GM21367 (cell line): ENCODE measurements at regions not wholly inside any gene's neighbourhood (a gene's known extent, or its start where the extent isn't known, plus 50 kb on each side); places are given as distances from the start of the nearest gene placed in this dataset.

Experiments
- ATAC-seq: cut with Tn5 transposase; IDR thresholded peaks from one replicate; pipeline ENCODE4 v1.9.1; 2021; ENCODE audit not compliant: unreplicated experiment

DNA sequence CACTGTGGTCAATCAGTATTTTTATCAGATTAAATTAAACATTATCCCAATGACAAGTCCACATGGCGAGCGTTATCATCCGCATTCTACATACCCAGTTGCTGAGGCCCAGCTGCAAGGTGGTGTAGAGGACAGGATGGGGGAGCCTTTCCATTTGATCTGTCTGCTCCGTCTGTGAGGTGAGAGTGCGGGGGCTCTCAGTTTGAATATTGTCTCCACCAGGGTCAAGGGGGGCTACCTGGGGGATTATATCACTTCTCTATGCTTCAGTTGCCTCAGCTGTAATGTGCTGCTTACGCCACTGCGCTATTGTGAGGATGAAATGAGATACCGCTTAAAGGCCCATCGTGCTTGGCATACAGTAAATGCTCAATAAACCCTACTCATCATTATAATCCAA, 1106.0 kb downstream of the BCL11B start:
- no peak for ATAC-seq

DNA sequence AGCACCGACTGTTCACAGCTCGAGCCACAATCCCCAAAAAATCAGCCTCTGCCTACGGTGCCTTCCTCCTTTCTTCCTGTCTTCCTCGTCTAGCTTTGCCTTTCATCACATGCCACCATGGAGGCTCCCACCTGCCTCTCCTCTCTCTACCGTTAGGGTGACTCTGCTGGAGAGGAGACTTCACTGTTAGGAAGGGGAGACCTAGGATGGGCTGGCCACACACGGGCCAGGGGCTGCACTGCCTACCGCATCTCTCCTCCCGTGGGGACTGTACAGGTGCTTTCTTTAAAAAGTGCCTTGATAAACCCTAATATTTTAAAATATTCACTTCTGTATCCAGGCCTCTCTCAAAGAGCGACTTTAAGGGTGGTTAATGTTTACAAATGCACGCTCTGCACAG, 1104.7 kb downstream of the BCL11B start:
- ATAC-seq, result no peak

DNA sequence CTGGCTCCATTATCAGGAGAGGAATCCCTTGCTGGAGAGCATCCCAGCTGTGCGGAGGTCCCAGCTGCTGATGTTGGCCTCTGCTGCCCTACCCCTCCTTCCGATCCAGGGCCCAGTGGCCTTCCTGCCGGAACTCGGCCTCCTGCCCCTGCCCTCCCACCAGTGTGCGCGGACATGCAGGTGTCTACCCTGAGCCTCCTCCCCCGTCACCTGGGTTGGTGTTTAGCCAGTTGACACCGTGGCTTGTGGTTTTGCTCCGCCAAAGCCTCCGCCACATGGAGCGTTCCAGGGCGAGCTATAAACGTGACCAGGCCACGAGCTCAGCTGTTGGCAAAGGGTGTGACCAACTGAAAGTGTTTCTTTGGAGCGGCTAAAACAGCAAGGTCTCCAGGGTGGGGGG, 1104.3 kb downstream of the BCL11B start:
- no peak for ATAC-seq

DNA sequence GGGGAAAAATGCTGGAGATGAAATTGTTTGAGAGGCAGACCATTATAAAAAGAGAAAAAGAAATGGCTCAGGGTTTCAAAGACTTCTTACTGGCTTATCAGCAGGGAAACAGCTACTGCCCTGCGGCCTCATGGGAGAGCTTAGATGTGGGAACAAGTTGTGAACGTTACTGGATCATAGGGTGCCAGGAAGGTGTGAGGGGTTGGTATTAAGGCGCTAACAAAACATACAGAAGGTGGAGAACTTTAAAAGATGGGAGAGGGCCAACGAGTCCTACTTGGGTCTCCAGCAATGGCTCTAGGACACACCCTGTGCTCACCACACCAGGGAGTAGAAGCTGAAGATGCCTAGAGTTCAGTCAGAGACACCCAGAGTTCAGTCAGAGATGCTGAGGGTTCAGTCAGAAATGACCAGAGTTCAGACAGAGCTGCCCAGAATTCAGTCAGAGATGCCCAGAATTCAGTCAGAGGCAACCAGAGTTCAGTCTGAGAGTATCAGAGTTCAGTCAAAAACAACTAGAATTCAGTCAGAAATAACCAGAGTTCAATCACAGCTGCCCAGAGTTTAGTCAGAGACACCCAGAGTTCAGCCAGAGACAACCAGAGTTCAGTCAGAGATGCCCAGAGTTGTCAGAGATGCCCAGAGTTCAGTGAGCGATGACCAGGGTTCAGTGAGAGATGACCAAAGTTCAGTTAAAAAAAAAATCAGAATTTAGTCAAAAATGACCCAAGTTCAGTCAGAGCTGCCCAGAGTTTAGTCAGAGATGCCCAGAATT, 1103.6 kb downstream of the BCL11B start:
- ATAC-seq, result no peak

DNA sequence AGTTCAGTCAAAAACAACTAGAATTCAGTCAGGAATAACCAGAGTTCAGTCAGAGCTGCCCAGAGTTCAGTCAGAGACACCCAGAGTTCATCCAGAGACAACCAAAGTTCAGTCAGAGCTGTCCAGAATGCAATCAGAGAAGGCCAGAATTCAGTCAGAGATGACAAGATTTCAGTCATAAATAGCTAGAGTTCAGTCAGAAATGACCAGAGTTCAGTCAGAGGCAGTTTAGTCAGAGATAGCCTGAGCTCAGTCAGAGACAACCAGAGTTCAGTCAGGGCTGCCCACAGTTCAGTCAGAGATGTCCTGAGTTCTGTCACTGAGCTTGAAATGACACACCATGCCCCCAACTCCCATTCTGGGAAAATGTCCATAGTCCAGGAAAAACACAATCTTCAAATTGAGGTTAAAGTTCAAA, 1102.8 kb downstream of the BCL11B start:
- no peak for ATAC-seq

DNA sequence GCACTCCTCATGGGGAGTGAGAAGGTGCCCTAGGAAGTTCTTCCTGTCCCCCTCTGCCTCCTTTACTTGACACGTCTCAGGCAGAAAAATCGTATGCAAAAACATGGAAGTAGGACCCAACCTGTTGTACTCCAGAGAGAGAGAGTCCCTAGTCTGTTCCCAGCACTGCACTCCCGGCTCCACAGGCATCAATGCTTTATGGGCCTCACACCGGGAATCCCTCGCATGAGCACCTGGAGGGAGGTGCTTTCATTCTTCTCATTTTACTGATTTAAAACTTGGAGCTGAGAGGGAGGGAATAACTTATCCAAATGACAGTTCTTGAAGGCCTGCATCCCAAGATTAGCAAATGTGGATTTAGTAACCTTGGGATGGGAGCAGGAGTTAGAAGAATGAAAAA, 1101.4 kb downstream of the BCL11B start:
- no peak for ATAC-seq

DNA sequence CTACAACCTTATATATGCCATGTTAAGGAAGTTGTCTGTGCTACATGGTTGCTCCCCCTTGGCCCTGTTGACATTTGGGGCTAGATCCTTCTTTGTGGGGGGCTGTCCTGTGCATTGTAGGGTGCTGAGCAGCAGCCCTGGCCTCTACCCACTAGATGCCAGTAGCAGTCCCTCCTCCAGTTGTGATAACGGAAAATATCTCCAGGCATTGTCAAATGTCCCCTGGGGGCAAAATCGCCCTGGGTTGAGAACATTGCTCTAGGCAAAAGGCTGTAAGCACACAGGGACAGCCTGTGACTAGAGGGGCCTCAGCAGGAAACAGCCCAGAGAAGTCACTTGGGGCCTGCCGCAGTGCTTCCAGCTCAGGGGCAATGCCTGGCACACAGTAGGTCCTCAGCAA, 1100.3 kb downstream of the BCL11B start:
- no peak for ATAC-seq

DNA sequence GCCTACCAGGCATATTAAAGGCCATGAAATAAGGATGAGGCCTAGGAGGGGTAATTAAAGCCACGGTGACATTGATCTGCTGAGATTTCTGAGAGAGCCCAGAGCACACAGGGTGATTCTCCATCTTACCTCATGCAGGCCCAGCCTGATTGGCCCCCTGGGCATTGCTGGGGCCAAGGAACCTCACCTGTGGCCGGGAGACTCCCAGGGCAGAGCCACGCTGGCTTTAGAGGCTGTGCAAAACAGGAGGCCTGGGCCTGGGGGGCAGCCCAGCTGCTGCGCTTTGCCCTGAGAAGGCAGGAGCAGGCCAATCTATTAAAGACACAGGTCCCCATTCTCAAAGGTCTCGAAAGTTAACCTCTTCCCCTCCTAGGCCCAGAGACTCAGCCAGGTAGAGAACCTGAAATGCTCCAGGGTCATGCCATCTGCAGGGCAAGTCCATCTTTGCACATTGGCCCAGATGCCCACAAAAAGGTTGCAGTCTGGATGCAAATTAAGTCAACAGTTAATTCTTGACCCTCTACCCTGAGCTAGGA, 1099.7 kb downstream of the BCL11B start:
- ATAC-seq, result no peak

DNA sequence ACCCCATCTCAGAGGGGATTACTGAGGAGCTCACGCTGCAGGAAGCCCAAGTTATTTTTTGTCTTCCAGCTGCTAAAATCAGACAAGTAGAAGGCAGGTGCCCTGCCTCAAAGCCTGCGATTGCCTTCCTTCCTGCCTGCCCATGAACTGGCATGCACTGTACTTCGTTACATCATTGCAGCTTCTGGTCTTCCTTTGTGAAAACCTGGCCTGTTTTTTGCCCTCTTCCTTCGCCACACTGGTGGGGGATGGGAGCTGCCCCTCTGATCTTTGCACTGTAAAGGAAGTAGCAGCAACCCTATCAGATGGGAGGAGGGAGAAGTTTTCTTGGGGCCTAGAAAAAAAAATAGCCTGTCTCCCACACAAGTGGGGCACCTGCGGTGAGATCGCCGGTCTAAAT, 1098.7 kb downstream of the BCL11B start:
- ATAC-seq, result no peak

DNA sequence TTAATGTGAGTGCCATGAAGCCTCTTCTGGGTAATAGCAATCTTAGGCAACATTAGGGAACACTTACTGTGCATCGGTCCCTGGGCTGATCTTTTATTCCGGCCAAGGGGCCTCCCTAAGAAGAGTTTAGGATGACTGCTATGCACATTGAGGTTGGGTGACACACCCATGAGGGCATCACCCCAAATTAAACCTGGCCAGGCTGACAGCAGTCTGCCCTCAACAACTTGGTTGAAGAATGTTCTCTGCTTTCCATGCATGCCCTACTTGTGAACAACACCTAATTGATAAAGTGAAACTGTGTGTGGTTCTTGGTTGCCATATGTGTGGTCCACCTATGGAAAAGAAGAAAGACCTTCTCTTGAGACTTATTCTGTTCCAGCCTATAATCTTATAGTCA, 1098.0 kb downstream of the BCL11B start:
- no peak for ATAC-seq

DNA sequence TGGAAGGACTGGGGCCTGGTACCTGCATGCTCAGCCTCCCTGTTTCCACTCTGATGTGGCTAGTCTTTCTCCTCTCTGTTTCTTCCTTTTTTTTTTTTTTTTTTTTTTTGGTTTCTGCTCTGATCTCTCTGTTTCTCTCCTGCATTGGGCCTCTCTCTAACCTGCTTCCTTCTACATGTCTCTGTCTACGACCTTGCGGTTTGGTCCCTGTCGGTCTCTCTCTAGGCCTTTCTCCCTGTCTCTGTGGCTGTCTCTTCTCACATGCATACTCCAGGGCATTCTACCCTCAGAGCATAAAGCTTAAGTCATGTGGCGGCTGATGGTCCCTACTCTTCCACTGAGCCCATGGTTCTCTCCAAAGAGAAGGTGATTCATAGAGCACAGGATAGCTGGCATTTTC, 1096.6 kb downstream of the BCL11B start:
- no peak for ATAC-seq

DNA sequence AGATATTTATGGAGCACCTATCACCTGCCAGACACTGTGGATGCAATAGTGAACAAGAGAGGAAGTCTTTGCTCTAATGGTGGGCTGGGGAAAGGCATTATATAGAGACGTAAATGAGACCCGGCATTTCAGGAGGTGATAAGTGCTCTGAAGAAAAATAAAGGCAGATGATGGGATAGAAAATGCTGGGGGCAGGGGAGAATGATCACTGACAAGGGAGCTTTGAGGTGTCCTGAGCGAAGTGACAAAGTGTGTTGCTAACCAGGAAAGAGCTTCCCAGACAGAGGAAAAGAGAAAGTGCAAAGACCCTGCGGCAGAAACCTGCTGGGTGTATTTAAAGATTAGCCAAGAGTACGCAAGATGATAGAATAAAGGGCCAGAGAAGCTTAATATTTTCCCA, 1096.1 kb downstream of the BCL11B start:
- no peak for ATAC-seq

DNA sequence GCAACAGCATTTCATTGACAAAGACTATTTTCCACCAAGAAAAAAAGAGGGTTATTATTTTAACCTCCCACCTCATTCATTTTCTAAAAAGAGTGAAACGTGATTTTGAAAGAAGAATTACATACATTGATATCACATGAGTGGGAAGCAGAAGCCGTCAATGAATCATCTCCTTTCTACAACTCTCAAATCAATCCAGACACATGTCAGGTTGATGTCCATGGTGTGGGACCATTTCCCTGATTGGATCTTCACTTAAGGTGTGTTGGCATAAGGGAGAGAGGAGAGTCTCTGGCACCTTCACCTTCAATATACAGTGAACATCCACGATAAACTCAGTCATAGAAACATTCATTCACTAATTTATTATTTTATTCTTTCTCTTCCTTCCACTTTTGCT, 1095.1 kb downstream of the BCL11B start:
- ATAC-seq, result no peak

DNA sequence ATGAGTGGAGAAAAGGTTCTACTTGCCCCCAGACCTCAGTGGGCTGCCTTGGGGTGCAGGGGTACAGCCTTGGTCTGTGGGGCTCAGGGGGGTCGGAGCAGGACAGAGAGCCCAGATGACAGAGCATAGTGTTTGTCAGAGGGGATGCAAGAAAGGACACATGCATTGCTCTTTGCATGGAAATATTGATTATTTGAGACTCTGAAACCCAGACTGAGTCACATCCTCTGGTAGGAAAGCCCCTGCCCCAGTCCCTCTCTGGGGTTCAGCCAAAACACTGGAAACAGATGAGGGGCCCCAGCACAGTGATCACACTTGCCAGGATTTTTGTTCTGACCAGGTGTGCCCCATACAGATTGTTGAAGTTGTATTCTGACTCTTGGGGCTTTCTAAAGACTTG, 1094.4 kb downstream of the BCL11B start:
- no peak for ATAC-seq

DNA sequence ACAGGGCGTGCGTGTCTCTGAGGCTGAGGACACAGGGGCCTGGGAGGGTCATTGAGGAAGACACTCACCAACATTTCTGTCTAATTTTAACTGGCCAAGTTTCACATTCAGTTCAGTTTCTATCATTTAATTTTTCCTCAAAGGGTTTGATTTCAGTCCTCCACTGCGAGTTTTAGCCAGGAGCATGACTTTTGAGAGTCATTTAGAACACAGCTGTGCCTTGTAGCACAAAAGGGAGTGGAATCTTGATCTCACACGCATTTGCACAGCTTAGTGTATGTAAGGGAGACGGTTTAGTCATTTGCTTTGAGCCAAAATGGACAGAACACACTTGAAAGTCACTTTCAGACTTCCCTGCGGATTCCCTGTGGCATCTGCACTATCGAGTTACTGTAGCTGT, 1090.8 kb downstream of the BCL11B start:
- ATAC-seq, result no peak

DNA sequence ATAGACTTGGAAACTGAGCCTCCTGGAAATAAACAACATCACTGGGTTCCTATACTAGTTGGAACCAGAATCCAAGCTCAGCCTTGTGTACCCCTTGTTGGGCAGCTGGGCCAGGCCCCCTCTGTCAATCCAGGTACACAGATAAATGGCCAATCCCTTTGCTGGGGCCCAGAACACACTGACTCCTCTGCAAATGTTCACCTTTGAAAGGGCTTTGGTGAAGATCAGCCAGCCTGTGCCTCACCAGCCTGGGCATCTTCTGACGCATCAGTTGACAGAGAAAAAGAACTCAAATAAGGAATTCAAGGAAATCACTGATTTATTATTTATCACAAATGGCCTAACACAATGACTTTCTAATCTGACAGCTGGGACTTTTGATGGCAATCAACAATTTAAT, 1090.2 kb downstream of the BCL11B start:
- no peak for ATAC-seq

DNA sequence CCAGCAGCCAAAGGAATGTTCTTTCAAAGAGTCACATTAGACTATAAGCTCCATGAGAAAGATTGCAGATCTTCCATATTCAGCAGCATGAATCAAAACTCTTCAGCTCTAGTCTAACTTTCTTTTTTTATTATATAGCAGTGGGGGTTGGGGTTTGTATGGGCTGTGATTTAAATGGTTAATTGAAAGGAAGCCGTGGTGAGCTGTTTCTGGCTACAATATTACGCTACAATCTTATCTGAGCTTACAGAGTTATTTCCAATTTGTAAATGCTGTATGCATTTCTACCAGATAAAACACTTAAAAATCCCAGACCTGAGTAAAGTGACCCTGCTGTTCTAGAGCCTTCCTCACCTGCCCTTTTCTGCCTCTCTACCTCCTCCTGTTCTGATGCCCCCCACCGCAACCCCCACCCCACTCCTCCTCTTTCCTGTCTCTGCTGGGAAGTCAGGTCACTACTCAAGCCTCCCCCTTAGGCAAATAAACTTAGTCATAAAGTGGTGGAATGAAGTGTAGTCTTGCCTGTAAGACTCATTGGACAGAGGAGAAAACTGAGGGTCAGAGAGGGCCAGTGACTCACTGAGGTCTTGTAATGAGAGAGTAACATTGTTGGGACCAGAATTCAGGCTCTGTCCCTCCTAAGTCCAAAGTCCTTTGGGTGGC, 1089.5 kb downstream of the BCL11B start:
- no peak for ATAC-seq

DNA sequence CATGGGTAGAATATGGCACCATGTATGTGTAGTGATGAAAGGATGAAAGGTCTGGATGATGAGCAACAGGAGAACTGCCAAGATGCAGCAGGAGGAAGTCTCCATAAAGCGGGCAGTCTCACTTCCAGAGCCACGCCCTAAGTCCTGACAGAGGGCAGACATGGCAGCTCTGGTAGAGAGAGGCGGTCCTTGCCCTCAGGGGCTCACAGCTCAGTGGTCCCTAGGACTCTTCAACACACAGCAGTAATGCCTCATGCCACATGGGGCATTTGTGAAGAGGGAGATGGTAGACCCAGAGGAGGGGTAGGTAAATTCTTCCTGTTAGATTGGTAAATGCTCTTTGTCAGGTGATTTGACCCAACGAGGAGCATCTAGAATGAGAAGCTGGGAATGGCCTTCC, 1088.4 kb downstream of the BCL11B start:
- no peak for ATAC-seq

DNA sequence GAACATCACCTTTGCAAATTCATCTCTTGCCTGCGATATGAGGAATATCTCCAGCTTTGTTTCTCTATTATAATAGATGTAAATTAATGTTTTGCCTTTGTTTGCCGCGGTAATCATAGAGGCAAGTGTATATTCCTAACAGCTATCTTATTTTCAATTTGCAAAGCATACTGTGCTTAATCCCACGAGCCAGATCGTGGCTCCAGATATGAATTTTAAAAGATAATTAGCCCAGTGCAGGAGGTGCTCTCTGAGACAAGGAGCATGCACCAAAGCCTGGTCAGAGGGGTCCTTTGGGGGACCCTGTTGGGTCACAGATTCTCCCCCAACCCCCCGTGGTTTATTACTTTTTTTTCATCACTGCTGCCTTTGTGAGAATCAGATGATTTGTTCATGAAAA, 1087.5 kb downstream of the BCL11B start:
- ATAC-seq, result no peak

DNA sequence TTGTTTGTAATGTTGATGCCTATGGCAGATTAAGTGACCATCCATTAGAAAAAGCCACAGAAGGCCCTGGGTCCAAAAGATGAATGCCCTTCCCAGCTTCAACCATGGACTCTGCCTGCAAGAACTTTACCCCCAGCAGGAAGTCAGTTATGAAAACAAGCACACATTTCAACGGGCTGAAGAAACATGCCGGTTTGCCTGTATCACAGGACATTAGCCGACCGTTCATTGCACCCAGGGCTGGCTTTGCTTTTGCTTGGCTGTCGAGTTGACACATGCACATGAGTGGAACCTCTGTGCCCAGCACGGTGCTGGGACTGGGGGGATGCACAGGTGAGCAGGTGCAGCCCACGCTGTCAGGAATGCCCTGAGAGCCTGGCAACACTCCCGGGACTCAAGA, 1087.0 kb downstream of the BCL11B start:
- no peak for ATAC-seq

DNA sequence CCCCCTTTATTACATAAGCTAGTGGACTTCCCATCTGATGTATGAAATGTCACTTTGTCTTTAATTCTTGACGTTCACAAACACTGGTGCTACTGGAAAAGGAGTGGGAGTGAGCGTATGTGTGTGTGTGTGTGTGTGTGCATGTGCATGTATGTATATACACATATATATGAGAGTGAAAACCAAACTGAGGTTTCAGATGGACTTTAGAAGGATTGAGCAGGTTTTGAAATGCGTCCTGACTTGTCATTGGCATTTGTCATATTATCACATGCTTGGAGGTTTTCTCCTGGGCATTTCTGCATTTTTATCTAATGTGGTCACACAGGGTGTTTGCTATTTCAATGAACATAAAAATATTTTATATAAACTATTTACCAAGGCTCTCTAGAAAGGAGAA, 1085.9 kb downstream of the BCL11B start:
- no peak for ATAC-seq

DNA sequence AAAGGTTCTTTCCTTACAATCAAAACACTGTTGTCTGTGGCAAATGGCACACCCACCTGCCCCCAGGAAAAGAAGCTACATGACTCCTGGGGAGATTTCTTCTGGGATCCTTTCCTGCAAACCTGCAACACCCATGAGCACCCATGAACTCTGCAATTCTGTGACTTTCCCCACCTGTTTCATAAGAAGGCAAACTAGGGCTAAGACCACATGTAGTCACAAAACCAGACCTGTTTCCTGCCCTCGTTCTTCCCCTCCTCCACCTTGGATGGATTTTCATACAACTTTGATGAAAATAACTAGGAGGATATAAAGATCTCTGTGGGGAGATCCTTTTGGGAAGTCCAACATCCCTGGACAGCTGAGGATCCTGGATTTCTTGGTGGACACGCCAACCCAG, 1084.7 kb downstream of the BCL11B start:
- ATAC-seq, result no peak

DNA sequence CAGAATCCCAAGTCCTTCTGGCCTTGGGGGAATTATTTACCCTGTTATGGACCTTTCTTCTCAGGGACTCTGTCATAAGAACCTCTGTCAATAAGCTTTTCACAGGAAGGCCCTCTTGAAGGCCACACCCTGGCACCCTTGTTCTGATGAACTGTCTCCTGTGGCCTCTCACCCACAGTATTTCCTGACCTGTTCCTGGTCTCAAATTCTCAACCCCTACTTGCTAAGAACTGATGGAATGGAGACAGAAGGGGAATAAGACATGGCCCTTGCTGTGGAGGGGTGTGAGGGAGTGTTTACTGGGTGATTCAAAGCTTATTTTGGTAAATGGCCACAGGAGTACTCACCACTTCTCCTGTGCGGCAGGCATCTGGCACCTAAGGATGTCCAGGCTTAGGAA, 1082.9 kb downstream of the BCL11B start:
- no peak for ATAC-seq
